Gastroesophageal sphincter (tissue), 4 donors: ENCODE measurements at regions not wholly inside any gene's neighbourhood (a gene's known extent, or its start where the extent isn't known, plus 50 kb on each side); places are given as distances from the start of the nearest gene placed in this dataset.

Experiments used
- ATAC-seq: fragments of 150-250 bp; one replicate; pipeline ENCODE4 v1.9.1; 2016; ENCODE audit warnings: mild to moderate bottlenecking, moderate library complexity
- H3K27ac ChIP-seq, 4 donors: fragments of 200-600 bp; sonication (generic) in 3 of 4; 1 replicate in 3 of 4; 2 replicates in 1 of 4; pipeline ENCODE4 v1.5.1; 2016 to 2019
- H3K27me3 ChIP-seq: fragments of 200-600 bp; sonication (generic); one replicate; pipeline ENCODE4 v1.5.1; 2019
- H3K36me3 ChIP-seq, 2 donors: fragments of 200-600 bp; sonication (generic); one replicate each; pipeline ENCODE4 v1.5.1; 2019; ENCODE audit warnings: control low read depth in 1 of 2
- H3K4me1 ChIP-seq, 3 donors: fragments of 200-600 bp; sonication (generic); 1 replicate in 2 of 3; 2 replicates in 1 of 3; pipeline ENCODE4 v1.5.1; 2016 to 2019; ENCODE audit warnings: control low read depth in 2 of 3
- H3K4me3 ChIP-seq, 2 donors: fragments of 200-600 bp; sonication (generic); one replicate each; pipeline ENCODE4 v1.5.1; 2019; ENCODE audit warnings: mild to moderate bottlenecking in 1 of 2, moderate library complexity in 1 of 2
- H3K9me3 ChIP-seq, 3 donors: fragments of 200-600 bp; sonication (generic); one replicate each; pipeline ENCODE4 v1.5.1; 2017 to 2019; ENCODE audit warnings: control low read depth in 2 of 3
- EP300 ChIP-seq: sonication (generic); formaldehyde crosslinking; IDR thresholded peaks from one replicate; pipeline ENCODE4 v1.6.1; 2017; ENCODE audit warnings: antibody characterized with exemption, mild to moderate bottlenecking
- POLR2A ChIP-seq, 2 donors: fragments of 450-650 bp; IDR thresholded peaks; one replicate each; pipeline ENCODE4 v1.6.1; 2017; ENCODE audit warnings: antibody characterized with exemption in 2 of 2, mild to moderate bottlenecking in 2 of 2, moderate library complexity in 1 of 2
- POLR2AphosphoS5 ChIP-seq: sonication (generic); formaldehyde crosslinking; IDR thresholded peaks from one replicate; pipeline ENCODE4 v1.6.1; 2017; ENCODE audit warnings: antibody characterized with exemption
- WGBS, 2 donors: methylation state at CpG; one replicate each; pipeline ENCODE4 v1.1.5; 2018; ENCODE audit warnings: low coverage in 1 of 2; 5-methylcytosine and 5-hydroxymethylcytosine counted together
- TF ChIP-seq, protein P1 (sequence below), 4 experiments: fragments of 200-600 bp in 2 of 4; fragments of 450-650 bp in 2 of 4; sonication (generic) in 1 of 4; IDR thresholded peaks; one replicate each; pipeline ENCODE4 v1.5.1; 2017 to 2019; ENCODE audit warnings: antibody characterized with exemption in 4 of 4, mild to moderate bottlenecking in 2 of 4, moderate library complexity in 2 of 4

DNA sequence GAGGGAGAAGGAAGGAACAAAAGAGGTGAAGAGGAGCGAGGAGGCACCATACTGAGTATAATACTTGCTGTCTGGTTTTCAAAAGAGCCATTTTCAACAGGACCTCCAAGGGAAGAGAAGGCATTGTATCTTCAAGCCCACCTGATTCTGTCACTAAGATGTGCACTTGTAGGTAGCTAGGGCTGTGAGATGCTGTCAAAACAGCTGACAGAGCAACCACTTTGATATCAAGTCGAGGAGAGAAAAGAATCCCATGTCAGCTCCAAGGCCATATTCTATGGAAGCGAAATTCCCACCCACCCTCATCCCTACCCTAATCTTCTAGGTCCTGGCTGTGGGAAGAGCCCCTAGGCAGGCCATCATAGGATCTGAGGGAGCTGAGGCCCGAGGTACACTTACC, 70.9 kb upstream of the PRDM11 start:
- 78 to 93% methylated on average over 3 of the region's 4 CpGs for WGBS, 2 donors
- ATAC-seq: no peak
- H3K36me3 ChIP-seq: no peaks in the 10 kb centered on the region
- H3K4me1 ChIP-seq: peaks cover 0 to 21% (median 0%) of the 10 kb centered on the region in 3 donors
- no peaks in the 10 kb centered on the region for H3K9me3 ChIP-seq
- H3K4me3 ChIP-seq: no peak overlapping the region
- TF ChIP-seq POLR2A (IDR thresholded peaks at IDR 0.05) (no peak), POLR2AphosphoS5 (no peak), EP300 (no peak)
- TF ChIP-seq, protein P1, sequence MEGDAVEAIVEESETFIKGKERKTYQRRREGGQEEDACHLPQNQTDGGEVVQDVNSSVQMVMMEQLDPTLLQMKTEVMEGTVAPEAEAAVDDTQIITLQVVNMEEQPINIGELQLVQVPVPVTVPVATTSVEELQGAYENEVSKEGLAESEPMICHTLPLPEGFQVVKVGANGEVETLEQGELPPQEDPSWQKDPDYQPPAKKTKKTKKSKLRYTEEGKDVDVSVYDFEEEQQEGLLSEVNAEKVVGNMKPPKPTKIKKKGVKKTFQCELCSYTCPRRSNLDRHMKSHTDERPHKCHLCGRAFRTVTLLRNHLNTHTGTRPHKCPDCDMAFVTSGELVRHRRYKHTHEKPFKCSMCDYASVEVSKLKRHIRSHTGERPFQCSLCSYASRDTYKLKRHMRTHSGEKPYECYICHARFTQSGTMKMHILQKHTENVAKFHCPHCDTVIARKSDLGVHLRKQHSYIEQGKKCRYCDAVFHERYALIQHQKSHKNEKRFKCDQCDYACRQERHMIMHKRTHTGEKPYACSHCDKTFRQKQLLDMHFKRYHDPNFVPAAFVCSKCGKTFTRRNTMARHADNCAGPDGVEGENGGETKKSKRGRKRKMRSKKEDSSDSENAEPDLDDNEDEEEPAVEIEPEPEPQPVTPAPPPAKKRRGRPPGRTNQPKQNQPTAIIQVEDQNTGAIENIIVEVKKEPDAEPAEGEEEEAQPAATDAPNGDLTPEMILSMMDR (IDR thresholded peaks at IDR 0.05): no peak
- H3K27me3 ChIP-seq: peaks cover under 1% of the 10 kb centered on the region
- H3K27ac ChIP-seq: no peak overlapping the region

DNA sequence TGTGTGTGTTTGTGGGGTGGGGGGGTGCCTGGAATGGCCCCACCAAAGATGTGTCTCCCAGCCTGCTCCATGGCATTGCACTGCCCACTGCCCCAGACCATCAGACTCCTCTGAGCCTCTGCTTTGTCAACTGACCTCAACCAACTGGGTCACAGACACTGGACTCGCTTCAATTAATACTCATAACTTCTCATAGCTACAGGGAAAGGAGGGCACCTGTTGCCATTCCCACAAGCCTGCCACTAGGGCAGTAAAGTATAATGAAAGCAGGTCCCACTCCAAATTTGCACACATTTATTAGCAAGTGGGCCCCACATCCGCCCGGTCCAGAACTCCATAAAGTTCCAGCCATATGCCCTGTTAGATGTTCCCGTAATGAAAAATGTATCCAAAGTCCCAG, 70.5 kb upstream of the PRDM11 start:
- H3K27ac ChIP-seq: no peak overlapping the region
- H3K36me3 ChIP-seq: no peaks in the 10 kb centered on the region

DNA sequence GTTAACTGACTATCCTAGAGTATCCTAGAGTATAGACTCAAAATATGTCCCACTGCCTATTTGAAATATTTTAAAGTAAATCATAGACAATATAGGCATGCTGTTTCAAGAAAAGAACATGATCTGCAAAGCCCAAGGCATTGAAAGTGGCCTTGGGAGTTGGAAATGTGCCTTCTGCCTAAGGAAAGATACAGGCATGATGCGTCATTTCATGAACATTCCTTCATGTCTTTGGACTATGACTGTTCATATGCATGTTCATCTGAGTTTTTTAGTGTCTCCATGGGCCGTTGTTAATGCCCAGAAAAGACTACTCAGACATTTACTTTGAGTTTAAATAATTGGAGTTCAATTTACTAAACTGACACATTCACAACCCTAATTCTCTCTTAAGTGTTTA, 69.7 kb upstream of the PRDM11 start:
- H3K4me1 ChIP-seq: peaks cover 0 to 23% (median 0%) of the 10 kb centered on the region in 3 donors
- 63 to 82% methylated on average over 2 of the region's 2 CpGs for WGBS, 2 donors
- no peaks in the 10 kb centered on the region for H3K36me3 ChIP-seq
- H3K4me3 ChIP-seq: no peak overlapping the region
- H3K27ac ChIP-seq: no peak overlapping the region
- no peaks in the 10 kb centered on the region for H3K9me3 ChIP-seq
- no peak for TF ChIP-seq POLR2AphosphoS5
- TF ChIP-seq EP300: no peak
- TF ChIP-seq, protein P1 (IDR thresholded peaks at IDR 0.05): no peak
- TF ChIP-seq POLR2A (IDR thresholded peaks at IDR 0.05): no peak
- no peak for ATAC-seq
- H3K27me3 ChIP-seq: peaks cover 12% of the 10 kb centered on the region

More for the DNA sequence above, 70.5 kb upstream of the PRDM11 start:
- WGBS, 2 donors: 100% methylated on average over 2 to 3 of the region's 4 CpGs
- Histone ChIP-seq H3K27me3 (peaks cover 4% of the 10 kb centered on the region), H3K4me1 (peaks cover 0 to 23% (median 0%) of the 10 kb centered on the region in 3 donors), H3K9me3 (no peaks in the 10 kb centered on the region), H3K4me3 (no peak overlapping the region)
- ATAC-seq: no peak
- TF ChIP-seq, protein P1 (IDR thresholded peaks at IDR 0.05): no peak
- TF ChIP-seq POLR2AphosphoS5 (no peak), POLR2A (IDR thresholded peaks at IDR 0.05) (no peak), EP300 (no peak)

DNA sequence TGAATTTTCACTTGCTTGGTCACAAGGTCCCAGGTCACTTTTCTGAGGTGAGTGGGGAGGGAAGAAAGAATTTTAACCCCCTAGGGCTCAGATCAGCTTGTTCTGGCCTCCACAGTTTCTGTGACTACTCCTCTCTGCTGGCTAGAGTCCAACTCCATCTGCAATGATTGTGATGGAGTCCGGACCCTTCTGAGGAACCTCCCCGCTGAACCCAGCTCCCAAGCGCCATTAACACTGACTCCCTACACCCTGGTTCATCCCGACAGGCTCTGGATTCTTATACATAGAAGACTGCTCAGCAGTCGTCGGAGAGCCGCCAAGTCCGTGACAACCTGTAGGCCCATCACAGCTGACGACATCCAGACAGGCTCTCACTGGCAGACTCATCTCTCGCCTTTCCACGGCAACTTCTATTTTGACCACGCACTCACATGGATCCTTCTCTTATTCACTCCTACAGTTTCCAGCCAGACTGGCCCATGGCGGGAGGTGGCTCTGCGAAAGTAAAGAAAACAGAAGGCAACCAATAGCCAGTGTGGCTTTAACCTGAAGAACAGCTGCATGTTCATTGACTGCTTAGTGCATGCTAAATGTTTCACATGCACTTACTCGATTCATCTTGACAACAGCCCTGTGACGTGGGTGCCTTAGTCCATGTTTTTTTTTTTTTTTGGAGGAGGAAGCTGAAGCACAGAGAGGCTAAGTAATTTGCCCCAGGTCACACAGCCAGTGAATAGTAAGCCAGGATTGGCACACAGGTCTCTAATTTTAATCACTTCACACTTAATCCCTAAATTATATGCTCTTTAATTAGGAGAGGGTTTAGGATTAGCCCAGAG, 68.0 kb upstream of the PRDM11 start:
- peak; percentile 60 for ATAC-seq
- Histone ChIP-seq H3K4me3 (no peak overlapping the region), H3K9me3 (no peaks in the 10 kb centered on the region), H3K27me3 (peaks cover 28% of the 10 kb centered on the region), H3K27ac (peak overlapping the region in 1 of 4 donors; percentile 31), H3K4me1 (peaks cover 0 to 23% (median 0%) of the 10 kb centered on the region in 3 donors), H3K36me3 (no peaks in the 10 kb centered on the region)
- WGBS, 2 donors: 25 to 33% methylated on average over 7 to 13 of the region's 16 CpGs
- TF ChIP-seq POLR2A (IDR thresholded peaks at IDR 0.05) (no peak), POLR2AphosphoS5 (peak; percentile 25)

DNA sequence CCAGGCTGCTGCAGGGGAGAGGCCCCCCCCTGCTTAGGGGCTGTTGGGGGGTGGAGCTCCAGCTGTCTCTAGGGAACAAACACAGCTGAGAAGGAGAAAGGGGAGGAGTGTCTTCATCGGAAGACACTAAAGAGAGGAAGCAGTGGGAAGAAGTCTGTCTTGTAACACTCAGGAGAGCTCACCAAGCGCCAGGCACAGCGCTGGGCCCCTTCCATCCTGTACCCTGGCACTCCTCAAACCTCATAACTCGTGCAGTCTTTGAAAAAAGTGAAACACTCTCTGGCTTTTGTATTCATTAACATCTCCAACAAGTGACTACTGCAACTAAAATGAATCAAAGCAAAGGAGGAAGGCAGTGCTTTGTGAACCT, 67.4 kb upstream of the PRDM11 start:
- peak overlapping the region in 1 of 4 donors; percentile 31 for H3K27ac ChIP-seq
- H3K36me3 ChIP-seq: no peaks in the 10 kb centered on the region
- H3K27me3 ChIP-seq: peaks cover 34% of the 10 kb centered on the region
- no peak for TF ChIP-seq EP300
- TF ChIP-seq, protein P1 (IDR thresholded peaks at IDR 0.05): no peak
- no peak for TF ChIP-seq POLR2A (IDR thresholded peaks at IDR 0.05)
- TF ChIP-seq POLR2AphosphoS5: no peak
- ATAC-seq: peak; percentile 24
- H3K9me3 ChIP-seq: no peaks in the 10 kb centered on the region
- no peak overlapping the region for H3K4me3 ChIP-seq
- 47 to 56% methylated on average over 2 to 3 of the region's 4 CpGs for WGBS, 2 donors
- peaks cover 0 to 23% (median 0%) of the 10 kb centered on the region in 3 donors for H3K4me1 ChIP-seq
